Pancreas (tissue), 10 donors: ENCODE measurements at regions not wholly inside any gene's neighbourhood (a gene's known extent, or its start where the extent isn't known, plus 50 kb on each side); places are given as distances from the start of the nearest gene placed in this dataset.

Experiments
- ATAC-seq, 4 donors: fragments of 200-7000 bp; cut with Tn5 transposase; one replicate each; pipeline versions ENCODE4 v1.8.0 to v1.9.1; 2020; ENCODE audit warnings: mild to moderate bottlenecking in 4 of 4, moderate library complexity in 4 of 4
- DNase-seq, 6 donors: peaks; one replicate each; pipeline ENCODE4 v3.0.0-alpha.2; 2020
- FAIRE-seq: peaks from 2 replicates; lab custom pipeline; 2012; peaks lifted over from hg19 to GRCh38; lab: Jason Lieb, UNC
- H3K27ac ChIP-seq, 4 donors: fragments of 200-600 bp; sonication (generic); 1 replicate in 3 of 4; 2 replicates in 1 of 4; pipeline versions ENCODE4 v1.5.0 to v1.8.0; 2020
- H3K27me3 ChIP-seq, 4 donors: fragments of 200-600 bp; one replicate each; pipeline ENCODE4 v1.8.0; 2021
- H3K36me3 ChIP-seq, 3 donors: fragments of 200-600 bp; sonication (generic) in 1 of 3; one replicate each; pipeline versions ENCODE4 v1.5.0 to v1.8.0; 2020 to 2021
- H3K4me1 ChIP-seq, 3 donors: fragments of 200-600 bp; one replicate each; pipeline ENCODE4 v1.8.0; 2021
- H3K4me3 ChIP-seq, 4 donors: fragments of 200-600 bp; sonication (generic) in 2 of 4; one replicate each; pipeline versions ENCODE4 v1.5.0 to v1.8.0; 2020 to 2021
- H3K9me3 ChIP-seq, 4 donors: fragments of 200-600 bp; one replicate each; pipeline ENCODE4 v1.8.0; 2021
- WGBS, 2 donors: extraction: QIAGEN DNeasy Blood & Tissue Kit; methylation state at CpG; one replicate each; pipeline ENCODE4 v1.1.7; 2013; 5-methylcytosine and 5-hydroxymethylcytosine counted together
- intact Hi-C, 3 donors: fragments of 100-400 bp; cut with DNase I; formaldehyde crosslinking; loops; one replicate each; pipeline versions ENCODE4 v1.11.1 to v1.14.2; 2022
- TF ChIP-seq, protein P1 (sequence below), 4 donors: fragments of 200-600 bp; sonication (generic) in 3 of 4; IDR thresholded peaks; one replicate each; pipeline versions ENCODE4 v1.5.0 to v1.8.0; 2021; ENCODE audit warnings: antibody characterized with exemption in 4 of 4
- donor health status: healthy with polysubstance abuse.
- donor health status: DM: no; HTN: no; CAD: no; lungs with moderate emphysema.
- donor health status: DM: no; HTN: no; CAD: no.
- donor health status: control.
- donor health status: control.
- donor health status: Bipolar disorder and iron deficiency.
- donor health status: DM: yes; HTN: yes; CAD: no.
- donor health status: DM: no; HTN: no; CAD: no.
- donor health status: DM: no; HTN: no; CAD: no.
- donor health status: DM: yes; HTN: yes; CAD: no.

DNA sequence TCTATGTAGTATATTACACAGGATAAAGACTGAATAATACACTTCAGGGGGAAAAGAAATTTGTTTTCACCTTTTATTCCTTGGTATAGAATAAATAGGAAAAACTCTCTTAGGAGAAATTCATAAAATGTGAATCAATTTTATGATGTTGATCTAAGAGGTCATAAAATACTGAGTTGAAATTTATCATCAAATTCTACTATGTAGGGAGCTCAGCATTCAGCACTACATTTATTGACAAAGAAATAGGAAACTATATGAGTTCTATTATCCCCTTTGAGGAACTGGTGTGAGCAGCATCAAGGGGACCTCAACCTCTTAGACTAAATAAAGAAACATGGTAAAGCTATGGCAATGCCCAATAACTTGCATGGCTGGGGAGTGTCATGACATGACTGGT lies 348.2 kb upstream of the SMIM31 start:
- DNase-seq (no peak), FAIRE-seq (no peak), ATAC-seq (no peak)
- no peaks in the 10 kb centered on the region for H3K36me3 ChIP-seq
- no peak overlapping the region for H3K4me3 ChIP-seq
- no peaks in the 10 kb centered on the region for H3K9me3 ChIP-seq
- H3K27me3 ChIP-seq: no peaks in the 10 kb centered on the region
- TF ChIP-seq, protein P1, sequence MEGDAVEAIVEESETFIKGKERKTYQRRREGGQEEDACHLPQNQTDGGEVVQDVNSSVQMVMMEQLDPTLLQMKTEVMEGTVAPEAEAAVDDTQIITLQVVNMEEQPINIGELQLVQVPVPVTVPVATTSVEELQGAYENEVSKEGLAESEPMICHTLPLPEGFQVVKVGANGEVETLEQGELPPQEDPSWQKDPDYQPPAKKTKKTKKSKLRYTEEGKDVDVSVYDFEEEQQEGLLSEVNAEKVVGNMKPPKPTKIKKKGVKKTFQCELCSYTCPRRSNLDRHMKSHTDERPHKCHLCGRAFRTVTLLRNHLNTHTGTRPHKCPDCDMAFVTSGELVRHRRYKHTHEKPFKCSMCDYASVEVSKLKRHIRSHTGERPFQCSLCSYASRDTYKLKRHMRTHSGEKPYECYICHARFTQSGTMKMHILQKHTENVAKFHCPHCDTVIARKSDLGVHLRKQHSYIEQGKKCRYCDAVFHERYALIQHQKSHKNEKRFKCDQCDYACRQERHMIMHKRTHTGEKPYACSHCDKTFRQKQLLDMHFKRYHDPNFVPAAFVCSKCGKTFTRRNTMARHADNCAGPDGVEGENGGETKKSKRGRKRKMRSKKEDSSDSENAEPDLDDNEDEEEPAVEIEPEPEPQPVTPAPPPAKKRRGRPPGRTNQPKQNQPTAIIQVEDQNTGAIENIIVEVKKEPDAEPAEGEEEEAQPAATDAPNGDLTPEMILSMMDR (IDR thresholded peaks at IDR 0.05): no peak
- intact Hi-C loops: no loop called here
- H3K27ac ChIP-seq: no peak overlapping the region
- H3K4me1 ChIP-seq: no peaks in the 10 kb centered on the region

DNA sequence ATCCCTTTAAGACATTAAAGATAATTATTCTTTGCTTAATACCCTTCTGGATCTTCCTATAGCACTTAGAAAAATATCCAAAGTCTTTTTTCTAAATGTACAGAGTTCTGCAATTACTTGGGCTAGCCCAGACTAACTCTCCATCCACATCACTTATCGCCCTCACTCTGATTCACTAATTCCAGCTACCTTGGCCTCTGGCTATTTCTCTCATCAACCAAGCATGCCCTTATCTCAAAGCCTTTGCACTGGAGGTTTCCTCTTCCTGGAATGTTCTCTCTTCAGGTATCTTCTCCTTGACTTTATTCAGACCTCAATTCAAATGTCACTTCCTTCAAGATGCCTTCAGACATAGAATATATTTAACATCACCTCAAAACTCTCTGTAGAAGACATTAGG lies 345.1 kb upstream of the SMIM31 start:
- no peak overlapping the region for H3K4me3 ChIP-seq
- intact Hi-C loops: no loop called here
- H3K9me3 ChIP-seq: no peaks in the 10 kb centered on the region
- H3K27me3 ChIP-seq: no peaks in the 10 kb centered on the region
- no peak for FAIRE-seq
- H3K27ac ChIP-seq: no peak overlapping the region
- TF ChIP-seq, protein P1 (IDR thresholded peaks at IDR 0.05): no peak
- 60 to 65% methylated on average over 1 of the region's 1 CpG for WGBS, 2 donors
- no peaks in the 10 kb centered on the region for H3K36me3 ChIP-seq
- no peak for ATAC-seq
- DNase-seq: no peak
- H3K4me1 ChIP-seq: no peaks in the 10 kb centered on the region

DNA sequence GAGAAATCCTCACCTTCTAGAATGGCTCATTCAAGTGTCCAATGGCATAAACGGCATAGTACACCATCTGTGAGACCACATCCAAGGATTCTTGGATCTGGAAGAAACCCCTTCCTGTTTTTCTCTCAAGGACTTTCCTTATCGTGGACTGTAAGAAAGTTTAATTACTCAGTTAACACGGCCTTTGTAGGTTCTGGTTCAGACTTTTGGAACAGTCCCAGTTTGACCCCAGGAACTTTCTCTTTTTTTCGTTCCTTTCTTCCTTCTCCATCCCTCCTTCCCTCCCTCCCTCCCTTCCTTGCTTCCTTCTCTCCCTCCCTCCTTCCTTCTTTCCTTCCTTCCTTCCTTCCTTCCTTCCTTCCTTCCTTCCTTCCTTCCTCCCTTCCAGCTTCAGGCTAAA lies 343.5 kb upstream of the SMIM31 start:
- TF ChIP-seq, protein P1 (IDR thresholded peaks at IDR 0.05): no peak
- no peaks in the 10 kb centered on the region for H3K4me1 ChIP-seq
- no peak overlapping the region for H3K4me3 ChIP-seq
- ATAC-seq: no peak
- FAIRE-seq: no peak
- intact Hi-C loops: no loop called here
- H3K27ac ChIP-seq: no peak overlapping the region
- no peaks in the 10 kb centered on the region for H3K27me3 ChIP-seq
- DNase-seq: no peak
- H3K36me3 ChIP-seq: no peaks in the 10 kb centered on the region
- no peaks in the 10 kb centered on the region for H3K9me3 ChIP-seq
- WGBS, 2 donors: 45 to 47% methylated on average over 4 of the region's 4 CpGs

DNA sequence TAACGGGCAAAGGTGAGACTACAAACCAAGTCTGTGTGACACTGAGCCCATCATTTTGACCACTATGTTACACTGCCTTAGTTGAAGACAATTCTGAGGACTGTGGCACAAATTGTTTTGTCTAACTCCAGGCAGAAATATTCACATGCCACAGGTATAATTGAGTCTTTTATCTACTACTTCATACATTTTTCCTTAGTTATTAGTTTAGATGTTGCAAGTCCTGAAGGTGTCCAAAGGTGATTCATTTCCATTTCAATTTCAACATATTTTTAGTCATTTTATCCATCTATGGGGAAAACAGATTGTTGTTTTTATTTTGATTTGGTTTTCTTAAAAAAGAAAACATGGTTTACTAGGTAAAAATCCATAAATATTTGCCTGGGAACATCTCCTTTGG lies 341.7 kb upstream of the SMIM31 start:
- H3K27me3 ChIP-seq: no peaks in the 10 kb centered on the region

DNA sequence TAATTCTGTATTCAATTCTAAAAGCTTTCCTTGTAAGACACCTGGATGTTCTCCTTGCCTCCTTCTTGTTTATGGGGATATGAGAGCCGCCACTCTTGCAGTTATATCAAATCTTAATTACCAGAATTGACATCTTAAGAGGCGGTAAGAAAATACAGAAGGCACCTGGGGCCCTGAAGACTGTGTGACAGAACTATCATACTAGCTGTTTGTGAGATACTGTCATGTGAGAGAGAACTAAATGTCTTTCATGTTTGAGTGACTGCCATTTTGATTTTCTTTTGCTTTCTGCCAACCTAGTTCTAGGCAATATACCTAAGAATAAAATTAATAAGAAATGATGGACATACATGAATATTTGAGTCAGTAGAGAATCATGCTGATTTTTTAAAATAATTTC lies 340.2 kb upstream of the SMIM31 start:
- Histone ChIP-seq H3K27me3 (no peaks in the 10 kb centered on the region), H3K36me3 (no peaks in the 10 kb centered on the region), H3K9me3 (no peaks in the 10 kb centered on the region), H3K4me1 (no peaks in the 10 kb centered on the region), H3K27ac (no peak overlapping the region), H3K4me3 (no peak overlapping the region)
- TF ChIP-seq, protein P1 (IDR thresholded peaks at IDR 0.05): no peak
- no peak for DNase-seq
- no peak for FAIRE-seq
- ATAC-seq: no peak
- intact Hi-C loops: no loop called here
- 47 to 60% methylated on average over 2 of the region's 2 CpGs for WGBS, 2 donors

More for the DNA sequence above, 341.7 kb upstream of the SMIM31 start:
- no peak overlapping the region for H3K4me3 ChIP-seq
- TF ChIP-seq, protein P1 (IDR thresholded peaks at IDR 0.05): no peak
- H3K36me3 ChIP-seq: no peaks in the 10 kb centered on the region
- H3K9me3 ChIP-seq: no peaks in the 10 kb centered on the region
- H3K27ac ChIP-seq: no peak overlapping the region
- 47 to 54% methylated on average over 1 of the region's 1 CpG for WGBS, 2 donors
- no peak for DNase-seq
- intact Hi-C loops: no loop called here
- FAIRE-seq: no peak
- no peak for ATAC-seq
- H3K4me1 ChIP-seq: no peaks in the 10 kb centered on the region
